ENCODE measurements at regions not wholly inside any gene's neighbourhood (a gene's known extent, or its start where the extent isn't known, plus 50 kb on each side); places are given as distances from the start of the nearest gene placed in this dataset.

- no peak for DNase-seq (ENCODE audit: low spot score)
Observed at GRCh38 chr9:36764364-36765076, 191.8 kb downstream of the MELK start.

GRCh38 chr9:36765077-36765390, 192.3 kb downstream of the MELK start:
- DNase-seq (ENCODE audit: low spot score): no peak

GRCh38 chr9:36765468-36766341, 193.0 kb downstream of the MELK start:
- peak; percentile 32 for DNase-seq (ENCODE audit: low spot score)

- no peak for DNase-seq (ENCODE audit: low spot score)
Observed at GRCh38 chr9:36768677-36769076, 196.0 kb downstream of the MELK start.

- DNase-seq (ENCODE audit: low spot score): no peak
Observed at GRCh38 chr9:36770025-36770424, 197.3 kb downstream of the MELK start.

- DNase-seq (ENCODE audit: low spot score): peak; percentile 32
Observed at GRCh38 chr9:36772449-36773403, 200.0 kb downstream of the MELK start.

GRCh38 chr9:36778682-36779081, 206.0 kb downstream of the MELK start:
- DNase-seq (ENCODE audit: low spot score): no peak

- no peak for DNase-seq (ENCODE audit: low spot score)
Observed at GRCh38 chr9:36779582-36779981, 206.9 kb downstream of the MELK start.

- no peak for DNase-seq (ENCODE audit: low spot score)
Observed at GRCh38 chr9:36780186-36780585, 207.5 kb downstream of the MELK start.

GRCh38 chr9:36781533-36781932, 208.8 kb downstream of the MELK start:
- DNase-seq (ENCODE audit: low spot score): no peak
